K562 (cell line): ENCODE measurements at regions not wholly inside any gene's neighbourhood (a gene's known extent, or its start where the extent isn't known, plus 50 kb on each side); places are given as distances from the start of the nearest gene placed in this dataset.

Experiments used
- ATAC-seq: fragments of 200-7000 bp; cut with Tn5 transposase; 3 replicates; pipeline ENCODE4 v1.9.1; 2020; ENCODE audit warnings: moderate library complexity
- BruUV-seq: library from RNA; stranded (reverse); fragments of 400-500 nt; replicated peaks from 2 replicates; lab custom pipeline; 2021; lab: Mats Ljungman, UMichigan
- CTCF ChIA-PET: fragments of 300-600 bp; formaldehyde crosslinking; extraction: SDS; loops from one replicate; lab custom pipeline; 2021; ENCODE audit warnings: low intra/inter-chr PET ratio; lab: Yijun Ruan, JAX
- POLR2A ChIA-PET: fragments of 300-600, 350-650 bp; sonication (Branson Sonifier 250); formaldehyde crosslinking; extraction: SDS; loops from one replicate; lab custom pipeline; 2021; ENCODE audit warnings: antibody characterized with exemption, inconsistent platforms; lab: Yijun Ruan, JAX
- DNase-seq, 4 experiments: peaks; one replicate each; pipeline versions ENCODE4 v3.0.0 to v3.0.0-alpha.2; 2011 to 2018; ENCODE audit warnings: low spot score in 3 of 4, mixed read lengths in 3 of 4; ENCODE audit errors: extremely low read depth in 1 of 4
- FAIRE-seq: peaks from 2 replicates; lab custom pipeline; 2011; peaks lifted over from hg19 to GRCh38; lab: Jason Lieb, UNC
- H2AFZ ChIP-seq: 2 replicates; pipeline ENCODE4 v1.6.0; 2011; ENCODE audit warnings: low read depth, low read length, control low read depth, inconsistent platforms
- H3K27ac ChIP-seq: fragments of 200-600 bp; 3 replicates; pipeline ENCODE4 v1.8.0; 2011; ENCODE audit warnings: low read depth, mild to moderate bottlenecking, control low read depth, inconsistent platforms, low read length, moderate library complexity, mixed read lengths; ENCODE audit errors: extremely low read depth
- H3K27me3 ChIP-seq, 2 experiments: fragments of 300-600 bp in 1 of 2; 2 replicates in 1 of 2; 3 replicates in 1 of 2; pipeline versions ENCODE4 v1.6.0 to v1.8.0; 2011; ENCODE audit warnings: inconsistent platforms in 2 of 2, low read length in 2 of 2, mild to moderate bottlenecking in 1 of 2, mixed read lengths in 1 of 2, moderate library complexity in 1 of 2; ENCODE audit not compliant: control insufficient read depth in 2 of 2, insufficient read depth in 2 of 2
- H3K36me3 ChIP-seq: fragments of 300-600 bp; 3 replicates; pipeline ENCODE4 v1.8.0; 2011; ENCODE audit warnings: mild to moderate bottlenecking, low read length, inconsistent platforms; ENCODE audit not compliant: control insufficient read depth, insufficient read depth
- H3K4me1 ChIP-seq, 2 experiments: fragments of 200-600 bp in 1 of 2; replicated peaks in 1 of 2; 2 replicates in 1 of 2; 3 replicates in 1 of 2; pipeline versions ENCODE4 v1.5.1 to v1.8.0; 2011; ENCODE audit warnings: inconsistent platforms in 2 of 2, low read length in 2 of 2, mild to moderate bottlenecking in 1 of 2, mixed read lengths in 1 of 2, moderate library complexity in 1 of 2; ENCODE audit not compliant: control insufficient read depth in 2 of 2, insufficient read depth in 2 of 2
- H3K4me2 ChIP-seq: 2 replicates; pipeline ENCODE4 v1.6.1; 2011; ENCODE audit warnings: low read length, control low read depth, inconsistent platforms, mixed read lengths; ENCODE audit not compliant: insufficient read depth
- H3K4me3 ChIP-seq: fragments of 200-600 bp; sonication (generic), shearing (Covaris generic); 2 replicates; pipeline ENCODE4 v1.5.1; 2016; ENCODE audit warnings: control low read depth, inconsistent platforms
- H3K79me2 ChIP-seq: fragments of 200-600 bp; 3 replicates; pipeline ENCODE4 v1.8.0; 2011; ENCODE audit warnings: low read length, inconsistent platforms; ENCODE audit not compliant: control insufficient read depth, insufficient read depth
- H3K9ac ChIP-seq, 2 experiments: 2 replicates each; pipeline versions ENCODE4 v1.6.0 to v1.6.1; 2011; ENCODE audit warnings: low read depth in 2 of 2, low read length in 2 of 2, control low read depth in 1 of 2, inconsistent platforms in 1 of 2, mild to moderate bottlenecking in 1 of 2, mixed read lengths in 1 of 2; ENCODE audit not compliant: insufficient read depth in 1 of 2
- H3K9me1 ChIP-seq: one replicate; pipeline ENCODE4 v1.6.0; 2011; ENCODE audit warnings: inconsistent platforms, mild to moderate bottlenecking, low read length, moderate library complexity; ENCODE audit not compliant: control insufficient read depth, insufficient read depth
- H3K9me3 ChIP-seq: replicated peaks from 2 replicates; pipeline ENCODE4 v1.5.1; 2011; ENCODE audit warnings: low read depth, low read length, inconsistent platforms; ENCODE audit not compliant: control insufficient read depth, insufficient read depth
- H4K20me1 ChIP-seq: replicated peaks from 2 replicates; pipeline ENCODE4 v1.6.1; 2011; ENCODE audit warnings: low read length, inconsistent platforms, mixed read lengths; ENCODE audit not compliant: control insufficient read depth, insufficient read depth
- ATF1 ChIP-seq, 2 experiments: fragments of 450-650 bp in 1 of 2; IDR thresholded peaks; 2 replicates each; pipeline ENCODE4 v1.6.1; 2016; ENCODE audit warnings: missing compliant biosample characterization in 1 of 2, missing genetic modification characterization in 1 of 2
- C11orf30 ChIP-seq: fragments of 450-650 bp; IDR thresholded peaks from 2 replicates; pipeline ENCODE4 v1.6.1; 2016; ENCODE audit warnings: low read depth, mild to moderate bottlenecking
- CGGBP1 ChIP-seq: fragments of 250-450 bp; sonication (Bioruptor Pico); IDR thresholded peaks from 2 replicates; pipeline ENCODE4 v1.9.0; 2021; ENCODE audit warnings: mild to moderate bottlenecking
- CHCHD3 ChIP-seq: fragments of 250-450 bp; sonication (Bioruptor Pico); IDR thresholded peaks from 2 replicates; pipeline ENCODE4 v2.1.2; 2022; ENCODE audit warnings: mild to moderate bottlenecking
- SMC3 ChIP-seq: conservative IDR thresholded peaks from 2 replicates; pipeline ENCODE4 v1.6.1; 2011; ENCODE audit warnings: low read depth, low read length, improper control_type of control experiment; ENCODE audit not compliant: insufficient read depth
- ZNF124 ChIP-seq: sonication (generic); formaldehyde crosslinking; IDR thresholded peaks from 2 replicates; pipeline ENCODE4 v1.8.1; 2022; ENCODE audit warnings: missing genetic modification reagents
- ZNF197 ChIP-seq: fragments of 200-800 bp; sonication (Bioruptor generic); IDR thresholded peaks from 2 replicates; pipeline ENCODE4 v1.6.1; 2016; ENCODE audit warnings: low read depth, missing genetic modification characterization, missing compliant biosample characterization
- ZSCAN29 ChIP-seq: fragments of 450-650 bp; IDR thresholded peaks from 2 replicates; pipeline ENCODE4 v1.6.1; 2017
- WGBS: fragments of 100-300 bp; shearing (Covaris generic); methylation state at CpG from one replicate; pipeline ENCODE4 v1.1.6; 2016; ENCODE audit warnings: low coverage, mixed read lengths; ENCODE audit not compliant: insufficient coverage; ENCODE audit errors: missing lambda C conversion rate; 5-methylcytosine and 5-hydroxymethylcytosine counted together
- in situ Hi-C: fragments of 300-500 bp; cut with MboI; formaldehyde crosslinking; loops from 4 replicates; pipeline ENCODE4 v1.15.0; 2018; ENCODE audit warnings: inconsistent platforms, mixed read lengths
- intact Hi-C: fragments of 100-400 bp; cut with micrococcal nuclease; formaldehyde crosslinking; loops from 2 replicates; pipeline ENCODE4 v1.14.2; 2022

DNA sequence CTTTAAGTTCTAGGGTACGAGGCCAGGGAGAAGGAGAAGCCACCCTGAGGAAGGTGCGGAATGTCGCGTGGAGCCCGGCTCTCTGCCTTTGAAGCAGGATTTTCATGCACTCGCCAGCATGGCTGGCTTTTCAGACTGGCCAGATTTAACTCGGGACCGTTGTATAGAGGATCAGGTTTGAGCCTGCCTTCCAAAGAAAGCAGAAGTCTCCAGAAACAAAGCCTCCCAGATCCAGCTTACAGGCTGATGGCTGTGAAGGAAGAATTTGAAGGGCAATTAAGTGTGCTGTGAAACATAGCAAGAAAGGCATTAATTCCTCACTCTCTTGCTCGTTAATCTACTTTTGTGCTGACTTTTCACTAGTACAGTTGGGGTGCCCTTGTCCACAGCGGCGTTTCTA lies 140.2 kb downstream of the SOX1 start:
- H3K36me3 ChIP-seq: no peaks in the 10 kb centered on the region
- H3K9me1 ChIP-seq: no peaks in the 10 kb centered on the region
- ATAC-seq: no peak
- no peak overlapping the region for H3K4me2 ChIP-seq
- DNase-seq: no peak
- no peaks in the 10 kb centered on the region for H3K4me1 ChIP-seq
- TF ChIP-seq CGGBP1 (CRISPR knock-in tag): no peak
- no peak for TF ChIP-seq SMC3
- no peak for TF ChIP-seq ATF1 (CRISPR knock-in tag; IDR thresholded peaks at IDR 0.05)
- TF ChIP-seq ATF1 (tag; IDR thresholded peaks at IDR 0.05): no peak
- no peak for TF ChIP-seq ZNF124 (CRISPR knock-in tag)
- TF ChIP-seq ZSCAN29: no peak
- TF ChIP-seq CHCHD3 (CRISPR knock-in tag): no peak
- TF ChIP-seq C11orf30: no peak
- TF ChIP-seq ZNF197 (CRISPR knock-in tag): no peak
- TF ChIP-seq, all 486 proteins: peak for 0
- H4K20me1 ChIP-seq: no peaks in the 10 kb centered on the region
- H3K4me3 ChIP-seq: no peak overlapping the region
- no peak overlapping the region for H3K27ac ChIP-seq
- no peaks in the 10 kb centered on the region for H3K79me2 ChIP-seq
- POLR2A ChIA-PET: no interaction called here
- no peaks in the 10 kb centered on the region for H3K9me3 ChIP-seq
- no peak for FAIRE-seq
- CTCF ChIA-PET: no interaction called here
- H3K27me3 ChIP-seq: peaks cover 0 to 35% of the 10 kb centered on the region in 2 experiments; a peak in 3 of 5 replicates
- in situ Hi-C loops (no loop called here), intact Hi-C loops (no loop called here)
- H2AFZ ChIP-seq: no peak overlapping the region
- H3K9ac ChIP-seq: no peak overlapping the region
- WGBS: 0% methylated on average over 10 of the region's 11 CpGs
- no TSS peak for BruUV-seq
